HEK293 (cell line): ENCODE measurements at regions not wholly inside any gene's neighbourhood (a gene's known extent, or its start where the extent isn't known, plus 50 kb on each side); places are given as distances from the start of the nearest gene placed in this dataset.

Source experiments
- CTCF ChIA-PET: fragments of 350-600 bp; formaldehyde crosslinking; extraction: SDS; loops from one replicate; lab custom pipeline; 2021; ENCODE audit warnings: antibody characterized with exemption; lab: Yijun Ruan, JAX
- POLR2A ChIA-PET: fragments of 300-600 bp; formaldehyde crosslinking; extraction: SDS; loops from one replicate; lab custom pipeline; 2020; ENCODE audit warnings: antibody characterized with exemption, inconsistent platforms; lab: Yijun Ruan, JAX
- H3K27ac ChIP-seq: fragments of 200-500 bp; sonication (Bioruptor generic); 2 replicates; pipeline ENCODE4 v1.5.1; 2014; ENCODE audit warnings: low read depth, low read length, control low read depth, inconsistent platforms; ENCODE audit errors: extremely low read depth
- H3K36me3 ChIP-seq, 2 experiments: fragments of 200-500 bp in 1 of 2; sonication (Bioruptor generic) in 1 of 2; 1 replicate in 1 of 2; 2 replicates in 1 of 2; pipeline ENCODE4 v1.5.1; 2014 to 2017; ENCODE audit warnings: inconsistent platforms in 2 of 2, low read length in 2 of 2; ENCODE audit not compliant: control insufficient read depth in 2 of 2, insufficient read depth in 1 of 2
- H3K4me1 ChIP-seq: fragments of 200-500 bp; sonication (Bioruptor generic); 2 replicates; pipeline ENCODE4 v1.5.1; 2014; ENCODE audit warnings: mild to moderate bottlenecking, low read length, inconsistent platforms; ENCODE audit not compliant: control insufficient read depth, insufficient read depth
- H3K4me3 ChIP-seq: 2 replicates; pipeline ENCODE4 v1.5.1; 2011; ENCODE audit warnings: low read depth, mild to moderate bottlenecking, control low read depth, low read length, moderate library complexity
- H3K9me3 ChIP-seq: fragments of 200-500 bp; sonication (Bioruptor generic); 2 replicates; pipeline ENCODE4 v1.5.1; 2014; ENCODE audit warnings: low read depth, low read length, inconsistent platforms; ENCODE audit not compliant: control insufficient read depth, insufficient read depth
- KLF8 ChIP-seq: fragments of 450-650 bp; formaldehyde crosslinking; IDR thresholded peaks from 2 replicates; pipeline ENCODE4 v1.5.1; 2016; ENCODE audit warnings: missing biosample characterization, missing genetic modification characterization
- TSHZ1 ChIP-seq: fragments of 450-650 bp; formaldehyde crosslinking; IDR thresholded peaks from 2 replicates; pipeline ENCODE4 v1.5.1; 2016; ENCODE audit warnings: missing biosample characterization, missing genetic modification characterization, borderline replicate concordance
- ZBTB11 ChIP-seq: fragments of 450-650 bp; formaldehyde crosslinking; conservative IDR thresholded peaks from 2 replicates; pipeline ENCODE4 v1.5.1; 2016; ENCODE audit warnings: low read depth, missing biosample characterization, missing genetic modification characterization
- ZBTB48 ChIP-seq: fragments of 450-650 bp; formaldehyde crosslinking; IDR thresholded peaks from 2 replicates; pipeline ENCODE4 v1.5.1; 2016; ENCODE audit warnings: missing biosample characterization, missing genetic modification characterization
- ZNF394 ChIP-seq: fragments of 450-650 bp; formaldehyde crosslinking; IDR thresholded peaks from 2 replicates; pipeline ENCODE4 v1.5.1; 2016; ENCODE audit warnings: missing biosample characterization, missing genetic modification characterization, mild to moderate bottlenecking, moderate library complexity, borderline replicate concordance
- ZNF416 ChIP-seq: fragments of 450-650 bp; formaldehyde crosslinking; IDR thresholded peaks from 2 replicates; pipeline ENCODE4 v1.5.1; 2016; ENCODE audit warnings: missing biosample characterization, missing genetic modification characterization
- ZNF426 ChIP-seq: fragments of 450-650 bp; formaldehyde crosslinking; IDR thresholded peaks from 2 replicates; pipeline ENCODE4 v1.5.1; 2017; ENCODE audit warnings: missing biosample characterization, missing genetic modification characterization, mild to moderate bottlenecking, inconsistent platforms, moderate library complexity
- ZNF518A ChIP-seq: fragments of 450-650 bp; formaldehyde crosslinking; conservative IDR thresholded peaks from 2 replicates; pipeline ENCODE4 v1.5.1; 2016; ENCODE audit warnings: low read depth, missing biosample characterization, missing genetic modification characterization
- ZNF529 ChIP-seq: fragments of 450-650 bp; formaldehyde crosslinking; IDR thresholded peaks from 2 replicates; pipeline ENCODE4 v1.5.1; 2017; ENCODE audit warnings: missing genetic modification characterization, missing biosample characterization; ENCODE audit not compliant: insufficient replicate concordance
- ZNF555 ChIP-seq: fragments of 450-650 bp; formaldehyde crosslinking; conservative IDR thresholded peaks from 2 replicates; pipeline ENCODE4 v1.5.1; 2017; ENCODE audit warnings: missing biosample characterization, mild to moderate bottlenecking, missing genetic modification characterization, inconsistent platforms
- ZNF561 ChIP-seq: fragments of 450-650 bp; IDR thresholded peaks from 2 replicates; pipeline ENCODE4 v1.5.1; 2018; ENCODE audit warnings: missing biosample characterization, missing genetic modification characterization, borderline replicate concordance
- ZNF785 ChIP-seq: fragments of 450-650 bp; formaldehyde crosslinking; IDR thresholded peaks from 2 replicates; pipeline ENCODE4 v1.5.1; 2016; ENCODE audit warnings: missing biosample characterization, missing genetic modification characterization
- ZNF837 ChIP-seq: fragments of 450-650 bp; formaldehyde crosslinking; IDR thresholded peaks from 2 replicates; pipeline ENCODE4 v1.5.1; 2016; ENCODE audit warnings: missing biosample characterization, missing genetic modification characterization

GRCh38 chrX:28246675-28247074 lies 265.4 kb upstream of the DCAF8L1 start:
- no peak overlapping the region for H3K4me3 ChIP-seq
- no peaks in the 10 kb centered on the region for H3K4me1 ChIP-seq
- no peaks in the 10 kb centered on the region for H3K36me3 ChIP-seq
- no peaks in the 10 kb centered on the region for H3K9me3 ChIP-seq
- no peak overlapping the region for H3K27ac ChIP-seq
- TF ChIP-seq ZNF416 (tag by site-specific recombination) (no peak), ZNF837 (tag by site-specific recombination) (no peak), TSHZ1 (no peak), ZNF529 (no peak), KLF8 (tag by site-specific recombination) (no peak)
- ChIA-PET CTCF (no interaction called here), POLR2A (no interaction called here)

GRCh38 chrX:28229217-28229616 lies 248.0 kb upstream of the DCAF8L1 start:
- H3K9me3 ChIP-seq: no peaks in the 10 kb centered on the region
- ChIA-PET CTCF (interaction anchor here (0.7 kb wide), 1 partner anchor 8 kb away, joined by 3 read pairs; no protein-coding TSS in a partner anchor), POLR2A (no interaction called here)
- TF ChIP-seq ZNF785: no peak
- TF ChIP-seq ZNF518A (tag by site-specific recombination): peak; percentile 55; the same call in 1 of the 2 replicates
- TF ChIP-seq ZBTB48 (tag by site-specific recombination): no peak
- TF ChIP-seq ZNF555 (tag by site-specific recombination): peak; percentile 50
- no peak for TF ChIP-seq ZNF561 (tag by site-specific recombination)
- TF ChIP-seq ZNF394 (tag by site-specific recombination): peak; percentile 42; the same call in 1 of the 2 replicates
- peak; percentile 40; the same call in 1 of the 2 replicates for TF ChIP-seq ZBTB11 (tag by site-specific recombination)
- no peak for TF ChIP-seq ZNF837 (tag by site-specific recombination)
- peak; percentile 62 for TF ChIP-seq ZNF426 (tag by site-specific recombination)
- H3K27ac ChIP-seq: no peak overlapping the region
- H3K4me1 ChIP-seq: no peaks in the 10 kb centered on the region
- no peak overlapping the region for H3K4me3 ChIP-seq
- H3K36me3 ChIP-seq: no peaks in the 10 kb centered on the region
